ENCODE measurements at regions not wholly inside any gene's neighbourhood (a gene's known extent, or its start where the extent isn't known, plus 50 kb on each side); places are given as distances from the start of the nearest gene placed in this dataset.

DNA sequence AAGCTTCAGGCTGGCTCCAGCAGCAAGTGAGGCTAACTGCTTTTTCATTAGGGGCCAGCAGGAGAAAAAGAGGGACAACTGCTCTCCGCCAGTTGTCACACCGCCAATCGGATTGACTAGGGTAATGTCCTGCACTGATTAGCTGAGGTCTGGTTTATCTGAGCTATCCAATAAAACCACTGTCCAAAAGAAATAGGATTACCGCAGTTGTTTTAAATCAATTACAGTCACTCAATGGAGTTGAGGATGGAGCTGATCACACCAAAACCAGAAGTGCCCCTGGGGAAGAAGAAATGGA lies 351.4 kb upstream of the NPVF start:
- Histone ChIP-seq H3K4me1 (ENCODE audit: control insufficient read depth, insufficient read depth, low read length) (no peaks in the 10 kb centered on the region), H3K4me3 (ENCODE audit: low read length) (no peak overlapping the region), H3K9me3 (ENCODE audit: control insufficient read depth, low read length) (no peaks in the 10 kb centered on the region), H3K27me3 (ENCODE audit: control insufficient read depth, insufficient read depth) (no peaks in the 10 kb centered on the region), H3K27ac (ENCODE audit: low read length) (no peak overlapping the region)
- ATAC-seq = no peak
- peak in 1 of 3 donors; percentile 51 for DNase-seq
- WGBS = 71% methylated on average over 4 of the region's 4 CpGs
- intact Hi-C loops (cut with DNase I) = no loop called here

DNA sequence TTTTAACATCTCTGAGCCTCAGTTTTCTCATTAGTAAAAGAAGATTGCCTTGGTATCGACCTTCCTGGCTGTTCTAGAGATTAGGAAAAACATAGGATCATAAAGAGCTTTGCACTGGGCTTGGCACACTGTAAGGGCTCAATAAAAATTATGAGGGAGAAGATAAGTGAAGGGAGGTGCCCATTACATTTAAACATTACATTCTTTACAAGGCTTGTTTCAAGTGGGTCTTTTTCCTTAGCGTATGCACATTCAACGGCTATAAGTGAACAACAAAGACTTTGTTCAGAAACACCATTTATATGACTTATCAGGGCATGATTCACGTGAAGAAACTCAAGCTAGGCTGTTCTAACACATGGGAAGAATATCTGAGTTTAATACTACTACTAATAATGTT lies 351.9 kb upstream of the NPVF start:
- Histone ChIP-seq H3K4me3 (ENCODE audit: low read length) (no peak overlapping the region), H3K27ac (ENCODE audit: low read length) (no peak overlapping the region), H3K9me3 (ENCODE audit: control insufficient read depth, low read length) (no peaks in the 10 kb centered on the region), H3K27me3 (ENCODE audit: control insufficient read depth, insufficient read depth) (no peaks in the 10 kb centered on the region), H3K4me1 (ENCODE audit: control insufficient read depth, insufficient read depth, low read length) (no peaks in the 10 kb centered on the region)
- DNase-seq (no peak), ATAC-seq (no peak)
- WGBS = 76% methylated on average over 4 of the region's 4 CpGs
- intact Hi-C loops (cut with DNase I) = no loop called here

DNA sequence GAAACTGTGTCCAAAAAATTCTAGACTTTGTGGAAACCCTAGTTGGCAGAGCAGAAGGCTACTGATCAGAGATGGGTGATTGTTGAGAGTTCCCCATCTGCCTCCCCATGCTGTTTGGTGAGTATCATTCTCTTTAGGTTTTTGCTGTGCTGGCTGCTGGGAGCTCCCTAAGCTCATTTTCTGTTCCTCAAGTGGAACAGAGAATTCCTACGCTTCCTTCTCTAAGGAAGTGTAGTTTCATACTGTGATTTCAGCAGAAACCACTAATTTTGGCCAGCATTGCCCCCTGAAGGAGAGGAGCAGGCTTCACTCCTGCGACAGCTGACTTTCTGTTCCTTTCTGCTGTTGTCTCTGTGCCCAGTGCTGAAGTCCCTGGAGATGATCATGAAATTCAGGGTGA lies 355.3 kb upstream of the NPVF start:
- WGBS = 81% methylated on average over 2 of the region's 2 CpGs
- ATAC-seq = no peak
- no peaks in the 10 kb centered on the region for H3K4me1 ChIP-seq (ENCODE audit: control insufficient read depth, insufficient read depth, low read length)
- no peak for DNase-seq
- no peak overlapping the region for H3K4me3 ChIP-seq (ENCODE audit: low read length)
- intact Hi-C loops (cut with DNase I) = no loop called here
- H3K27me3 ChIP-seq (ENCODE audit: control insufficient read depth, insufficient read depth) = no peaks in the 10 kb centered on the region
- no peaks in the 10 kb centered on the region for H3K9me3 ChIP-seq (ENCODE audit: control insufficient read depth, low read length)
- H3K27ac ChIP-seq (ENCODE audit: low read length) = no peak overlapping the region

DNA sequence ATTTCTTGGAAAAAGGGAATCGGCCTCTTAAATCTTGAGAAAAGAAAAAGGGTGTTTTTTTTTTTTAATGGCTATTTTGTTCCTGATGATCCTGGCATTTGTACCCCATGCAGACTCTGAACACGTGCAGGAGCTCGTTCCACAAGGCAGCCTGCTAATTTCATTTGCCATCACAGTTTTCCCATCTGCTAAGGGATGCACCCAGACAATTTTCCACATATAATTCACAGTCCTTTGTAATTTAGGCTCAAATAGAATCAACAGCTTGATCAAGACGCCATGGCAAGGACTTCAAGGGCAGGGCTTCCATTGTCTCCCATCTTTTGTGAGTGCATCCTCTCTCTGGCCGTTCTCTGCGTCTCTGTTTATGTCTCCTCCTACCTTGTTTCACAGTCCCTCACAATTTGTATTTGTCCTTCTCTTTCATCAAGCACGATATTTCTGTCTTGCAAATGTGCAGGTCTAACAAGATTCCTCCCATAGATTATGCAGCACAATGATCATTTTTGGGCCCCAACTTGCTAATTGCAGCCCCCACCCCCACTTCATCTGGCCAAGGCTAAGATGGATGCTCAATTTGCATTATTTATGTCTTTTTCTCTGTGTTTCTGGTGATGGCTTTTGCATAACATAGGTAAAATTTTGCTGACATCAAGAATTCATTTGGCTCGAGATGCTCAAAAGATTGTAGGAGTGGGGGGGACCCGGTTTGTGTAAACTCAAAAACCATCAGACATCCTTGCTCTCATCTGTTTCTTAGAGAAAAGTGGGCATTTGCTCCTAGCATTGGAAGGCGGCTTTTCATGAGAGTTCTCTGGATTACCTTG lies 356.0 kb upstream of the NPVF start:
- Histone ChIP-seq H3K27me3 (ENCODE audit: control insufficient read depth, insufficient read depth) (no peaks in the 10 kb centered on the region), H3K4me3 (ENCODE audit: low read length) (no peak overlapping the region), H3K9me3 (ENCODE audit: control insufficient read depth, low read length) (no peaks in the 10 kb centered on the region), H3K27ac (ENCODE audit: low read length) (no peak overlapping the region), H3K4me1 (ENCODE audit: control insufficient read depth, insufficient read depth, low read length) (no peaks in the 10 kb centered on the region)
- DNase-seq (no peak), ATAC-seq (no peak)
- intact Hi-C loops (cut with DNase I) = no loop called here
- 77% methylated on average over 10 of the region's 10 CpGs for WGBS

DNA sequence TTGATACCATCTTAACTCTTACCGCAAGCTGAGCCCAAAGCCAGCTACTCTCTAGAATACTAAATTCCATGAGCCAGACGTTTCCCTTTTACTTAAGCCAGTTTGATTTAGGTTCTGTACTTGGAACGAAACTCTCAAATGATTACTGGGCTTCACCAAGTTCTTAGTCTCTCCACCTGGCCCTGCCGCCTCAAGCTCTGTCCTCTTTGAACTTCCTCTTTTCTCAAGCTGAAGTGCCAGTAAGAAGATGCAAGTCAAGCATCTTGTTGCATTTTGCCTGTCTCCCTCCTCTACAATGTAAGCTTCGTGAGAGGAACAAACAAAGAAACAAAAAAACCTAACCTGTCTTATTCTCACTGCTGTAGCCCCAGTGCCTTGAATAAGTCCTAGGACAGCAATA lies 358.2 kb upstream of the NPVF start:
- DNase-seq (no peak), ATAC-seq (no peak)
- H3K4me3 ChIP-seq (ENCODE audit: low read length) = no peak overlapping the region
- H3K27ac ChIP-seq (ENCODE audit: low read length) = no peak overlapping the region
- H3K27me3 ChIP-seq (ENCODE audit: control insufficient read depth, insufficient read depth) = no peaks in the 10 kb centered on the region
- 73% methylated on average over 5 of the region's 5 CpGs for WGBS
- no peaks in the 10 kb centered on the region for H3K9me3 ChIP-seq (ENCODE audit: control insufficient read depth, low read length)
- intact Hi-C loops (cut with DNase I) = no loop called here
- no peaks in the 10 kb centered on the region for H3K4me1 ChIP-seq (ENCODE audit: control insufficient read depth, insufficient read depth, low read length)

DNA sequence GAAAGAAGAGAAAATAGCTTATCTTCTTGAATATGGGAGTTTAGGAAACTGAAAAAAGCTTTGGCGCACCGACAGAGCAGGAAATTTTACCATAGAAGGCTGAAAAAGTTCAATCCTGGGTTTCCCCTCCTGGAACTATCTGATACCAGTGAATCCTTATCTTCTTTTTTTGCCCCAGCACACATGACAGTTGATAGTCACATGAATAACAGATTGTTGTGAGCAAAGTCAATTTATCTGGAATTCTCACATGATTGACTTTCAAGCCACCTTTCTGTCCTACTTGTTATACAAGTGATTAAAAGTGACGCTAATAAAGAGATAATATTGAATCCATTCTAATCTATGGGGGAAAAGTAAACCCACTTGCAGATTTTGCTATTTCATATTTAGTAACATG lies 365.8 kb upstream of the NPVF start:
- intact Hi-C loops (cut with DNase I) = no loop called here
- Histone ChIP-seq H3K9me3 (ENCODE audit: control insufficient read depth, low read length) (no peaks in the 10 kb centered on the region), H3K27ac (ENCODE audit: low read length) (no peak overlapping the region), H3K4me3 (ENCODE audit: low read length) (no peak overlapping the region), H3K4me1 (ENCODE audit: control insufficient read depth, insufficient read depth, low read length) (no peaks in the 10 kb centered on the region), H3K27me3 (ENCODE audit: control insufficient read depth, insufficient read depth) (no peaks in the 10 kb centered on the region)
- no peak for ATAC-seq
- WGBS = 77% methylated on average over 3 of the region's 3 CpGs
- DNase-seq = no peak

DNA sequence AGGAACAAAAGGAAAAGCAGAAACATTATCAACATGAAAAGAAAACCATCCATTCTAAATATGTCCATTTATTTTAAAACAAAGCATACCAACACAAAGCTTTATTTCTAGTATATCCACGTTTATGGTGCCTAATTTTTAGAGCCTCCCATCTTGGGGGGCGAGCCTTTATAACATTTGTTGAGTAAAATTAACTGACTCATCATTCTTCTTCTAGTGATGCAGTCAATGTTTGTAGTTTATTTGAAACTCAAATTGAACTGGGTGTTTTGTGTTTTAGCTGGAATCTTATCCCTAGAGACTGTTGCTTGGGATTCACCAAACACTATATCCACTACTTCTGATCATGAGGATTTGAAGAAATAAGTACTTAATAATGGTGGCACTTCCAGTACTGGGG lies 366.4 kb upstream of the NPVF start:
- Histone ChIP-seq H3K27ac (ENCODE audit: low read length) (no peak overlapping the region), H3K4me3 (ENCODE audit: low read length) (no peak overlapping the region), H3K9me3 (ENCODE audit: control insufficient read depth, low read length) (no peaks in the 10 kb centered on the region), H3K27me3 (ENCODE audit: control insufficient read depth, insufficient read depth) (no peaks in the 10 kb centered on the region), H3K4me1 (ENCODE audit: control insufficient read depth, insufficient read depth, low read length) (no peaks in the 10 kb centered on the region)
- DNase-seq = no peak
- intact Hi-C loops (cut with DNase I) = no loop called here
- ATAC-seq = no peak
- 82% methylated on average over 2 of the region's 2 CpGs for WGBS

DNA sequence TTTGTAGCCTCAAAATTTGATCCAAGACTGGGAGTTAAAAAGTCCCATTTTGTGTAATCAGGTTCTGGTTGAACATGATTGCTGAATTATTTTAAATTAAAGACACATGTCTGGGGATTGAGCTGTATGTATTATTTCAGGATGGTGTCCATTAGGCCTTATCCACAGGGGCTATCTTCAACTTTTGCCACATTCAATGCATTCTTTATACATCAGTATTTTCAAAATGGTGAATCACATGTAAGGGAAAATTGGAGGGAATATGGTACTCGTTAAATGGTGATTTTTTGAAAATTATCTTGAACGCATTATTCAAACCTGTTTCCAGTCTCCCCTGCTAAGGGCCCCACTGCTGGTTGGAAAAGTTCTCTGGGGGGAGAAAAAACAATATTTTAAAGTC lies 367.7 kb upstream of the NPVF start:
- no peaks in the 10 kb centered on the region for H3K4me1 ChIP-seq (ENCODE audit: control insufficient read depth, insufficient read depth, low read length)
- no peak overlapping the region for H3K27ac ChIP-seq (ENCODE audit: low read length)
- ATAC-seq (no peak), DNase-seq (no peak)
- no peaks in the 10 kb centered on the region for H3K27me3 ChIP-seq (ENCODE audit: control insufficient read depth, insufficient read depth)
- WGBS = 92% methylated on average over 2 of the region's 2 CpGs
- H3K9me3 ChIP-seq (ENCODE audit: control insufficient read depth, low read length) = no peaks in the 10 kb centered on the region
- H3K4me3 ChIP-seq (ENCODE audit: low read length) = no peak overlapping the region
- intact Hi-C loops (cut with DNase I) = no loop called here

DNA sequence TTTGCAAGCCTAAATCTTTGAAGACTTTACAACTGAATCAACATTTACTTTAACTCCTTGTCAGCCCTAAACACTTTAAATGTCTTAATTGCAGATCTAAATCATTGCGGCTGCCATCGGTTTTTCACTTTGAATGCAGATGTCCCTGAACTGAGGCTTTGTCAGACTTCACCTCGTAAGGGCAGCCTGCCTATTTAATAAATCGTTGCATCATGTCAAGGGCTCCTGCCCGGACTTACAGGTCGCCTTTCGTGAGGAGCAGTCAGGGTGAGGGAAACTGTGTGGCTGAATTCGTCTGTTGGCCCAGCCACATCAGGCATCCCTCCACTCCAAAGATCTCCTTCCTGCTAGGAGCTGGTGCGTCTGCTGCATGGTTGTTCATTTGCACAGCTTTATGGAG lies 368.2 kb upstream of the NPVF start:
- Histone ChIP-seq H3K27ac (ENCODE audit: low read length) (no peak overlapping the region), H3K27me3 (ENCODE audit: control insufficient read depth, insufficient read depth) (no peaks in the 10 kb centered on the region), H3K4me1 (ENCODE audit: control insufficient read depth, insufficient read depth, low read length) (no peaks in the 10 kb centered on the region), H3K4me3 (ENCODE audit: low read length) (no peak overlapping the region), H3K9me3 (ENCODE audit: control insufficient read depth, low read length) (no peaks in the 10 kb centered on the region)
- DNase-seq (no peak), ATAC-seq (no peak)
- 92% methylated on average over 9 of the region's 9 CpGs for WGBS
- intact Hi-C loops (cut with DNase I) = no loop called here

DNA sequence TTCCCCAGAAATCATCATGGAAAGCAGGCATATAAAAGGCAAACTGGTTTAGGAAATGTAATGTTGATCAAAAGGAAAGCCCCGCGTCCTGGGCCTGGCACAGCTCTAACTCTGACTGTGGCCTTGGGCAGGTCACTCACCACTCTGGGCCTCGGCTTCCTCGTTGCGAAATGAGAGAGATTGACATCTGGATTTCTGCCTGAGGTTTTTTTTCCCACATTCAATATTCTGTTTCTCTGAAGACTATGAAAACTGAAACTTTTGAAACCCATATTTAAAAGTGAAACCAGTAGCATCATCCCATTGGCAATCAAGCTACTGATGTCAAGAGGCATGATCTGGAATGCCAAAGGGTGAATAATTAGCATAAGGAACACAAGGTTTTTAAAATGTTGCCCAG lies 369.7 kb upstream of the NPVF start:
- Histone ChIP-seq H3K27ac (ENCODE audit: low read length) (no peak overlapping the region), H3K4me1 (ENCODE audit: control insufficient read depth, insufficient read depth, low read length) (no peaks in the 10 kb centered on the region), H3K4me3 (ENCODE audit: low read length) (no peak overlapping the region), H3K9me3 (ENCODE audit: control insufficient read depth, low read length) (no peaks in the 10 kb centered on the region), H3K27me3 (ENCODE audit: control insufficient read depth, insufficient read depth) (no peaks in the 10 kb centered on the region)
- 49% methylated on average over 5 of the region's 5 CpGs for WGBS
- DNase-seq (peak; percentile 34 to 80 (median 72)), ATAC-seq (peak; percentile 43 to 74)
- intact Hi-C loops (cut with DNase I) = no loop called here

DNA sequence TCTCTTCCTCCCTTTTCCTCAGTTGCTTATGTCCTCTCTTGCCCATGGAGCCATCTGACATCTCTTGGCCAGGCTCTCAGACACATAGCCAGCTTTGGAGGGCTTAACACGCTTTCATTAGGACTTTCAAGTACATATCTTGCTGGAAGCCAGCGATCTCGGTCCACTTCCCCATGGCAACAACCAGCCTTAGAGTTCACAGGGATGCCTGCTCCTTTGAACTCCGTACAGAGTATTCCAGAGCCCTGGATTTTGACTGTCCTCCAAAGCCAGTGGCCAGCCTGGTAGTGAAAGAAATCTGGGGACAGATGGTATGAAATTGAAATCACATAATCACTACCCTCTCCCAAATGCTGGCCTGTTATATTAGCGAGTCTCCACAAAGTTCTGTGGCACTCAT lies 370.5 kb upstream of the NPVF start:
- Histone ChIP-seq H3K9me3 (ENCODE audit: control insufficient read depth, low read length) (no peaks in the 10 kb centered on the region), H3K27me3 (ENCODE audit: control insufficient read depth, insufficient read depth) (no peaks in the 10 kb centered on the region), H3K27ac (ENCODE audit: low read length) (no peak overlapping the region), H3K4me3 (ENCODE audit: low read length) (no peak overlapping the region), H3K4me1 (ENCODE audit: control insufficient read depth, insufficient read depth, low read length) (no peaks in the 10 kb centered on the region)
- WGBS = 85% methylated on average over 5 of the region's 5 CpGs
- ATAC-seq (no peak), DNase-seq (no peak)
- intact Hi-C loops (cut with DNase I) = no loop called here

DNA sequence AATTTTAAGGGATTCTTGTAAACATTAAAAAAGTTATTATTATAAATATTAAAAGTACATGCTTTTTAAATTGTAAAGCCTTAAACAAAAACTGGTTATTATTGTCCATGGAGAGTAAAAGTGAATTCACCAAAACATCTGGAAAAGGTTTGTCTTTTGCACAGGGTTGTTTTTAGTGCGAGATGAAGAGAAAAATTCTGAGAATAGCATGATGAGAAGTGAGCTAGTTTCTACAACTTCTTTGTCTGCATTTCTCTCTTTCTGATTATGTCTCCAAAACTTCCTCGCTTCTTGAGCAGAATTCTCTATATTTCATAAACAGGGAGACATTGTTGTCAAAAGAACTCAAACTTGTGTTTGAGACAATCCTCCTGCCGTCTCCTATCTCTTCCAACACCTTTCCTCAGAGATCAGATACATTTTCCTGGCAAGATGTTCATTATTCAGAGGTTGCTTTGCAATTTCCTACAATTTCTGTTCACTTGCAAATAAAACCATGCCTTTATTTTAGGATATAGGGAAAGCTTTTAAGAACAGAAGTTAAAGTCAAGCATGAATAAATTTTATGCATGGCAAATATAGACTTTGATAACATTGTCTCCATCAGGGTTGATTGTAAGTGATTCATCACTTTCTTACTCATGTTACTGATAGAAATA lies 372.1 kb upstream of the NPVF start:
- intact Hi-C loops (cut with DNase I) = no loop called here
- no peaks in the 10 kb centered on the region for H3K9me3 ChIP-seq (ENCODE audit: control insufficient read depth, low read length)
- WGBS = 62% methylated on average over 3 of the region's 3 CpGs
- no peak for ATAC-seq
- DNase-seq = no peak
- no peak overlapping the region for H3K27ac ChIP-seq (ENCODE audit: low read length)
- no peaks in the 10 kb centered on the region for H3K4me1 ChIP-seq (ENCODE audit: control insufficient read depth, insufficient read depth, low read length)
- H3K27me3 ChIP-seq (ENCODE audit: control insufficient read depth, insufficient read depth) = no peaks in the 10 kb centered on the region
- H3K4me3 ChIP-seq (ENCODE audit: low read length) = no peak overlapping the region

Data from right cardiac atrium (tissue), 5 donors.